GM19239 (cell line): ENCODE measurements at regions not wholly inside any gene's neighbourhood (a gene's known extent, or its start where the extent isn't known, plus 50 kb on each side); places are given as distances from the start of the nearest gene placed in this dataset.

Source experiments
- DNase-seq: peaks from one replicate; pipeline ENCODE4 v3.0.0; 2011; ENCODE audit warnings: low spot score; ENCODE audit not compliant: insufficient read length
- FAIRE-seq: peaks from 2 replicates; lab custom pipeline; 2011; peaks lifted over from hg19 to GRCh38; lab: Jason Lieb, UNC

GRCh38 chr7:9900339-9900738 is 1073.3 kb upstream of the PHF14 start:
- no peak for FAIRE-seq
- DNase-seq = no peak

GRCh38 chr7:9921326-9921725 is 1052.3 kb upstream of the PHF14 start:
- FAIRE-seq = no peak
- DNase-seq = no peak

DNA sequence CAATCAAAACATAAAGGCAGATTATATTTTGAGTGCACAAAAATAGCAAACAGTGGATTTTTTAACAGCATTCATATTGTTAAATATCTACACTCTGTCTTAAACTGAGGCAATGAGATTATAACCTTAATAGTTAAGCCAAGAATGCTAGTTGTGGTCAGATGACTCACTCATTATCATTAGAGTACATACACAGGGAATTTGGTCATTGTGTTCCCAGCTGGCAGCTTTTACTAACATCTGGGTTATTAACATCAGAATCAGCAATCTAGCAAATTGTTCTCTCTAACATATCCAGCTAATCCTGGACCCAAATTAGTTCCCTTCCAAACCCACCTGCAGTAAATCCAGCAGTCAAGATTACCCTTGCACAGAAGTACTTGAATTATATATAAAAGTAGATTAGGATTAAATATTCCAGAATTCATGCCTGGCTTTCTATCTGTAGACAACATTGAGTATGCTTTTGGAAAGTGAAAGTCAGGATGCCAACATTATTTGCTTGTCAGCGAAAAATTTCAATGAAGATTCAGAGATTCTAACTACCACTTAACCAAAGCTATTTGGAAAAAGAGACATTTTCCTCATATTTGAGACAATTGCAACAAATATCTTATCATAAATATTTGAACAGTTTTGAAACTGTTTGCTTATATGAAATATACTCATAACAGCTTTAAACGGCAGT is 1035.6 kb upstream of the PHF14 start:
- DNase-seq (no peak), FAIRE-seq (no peak)

DNA sequence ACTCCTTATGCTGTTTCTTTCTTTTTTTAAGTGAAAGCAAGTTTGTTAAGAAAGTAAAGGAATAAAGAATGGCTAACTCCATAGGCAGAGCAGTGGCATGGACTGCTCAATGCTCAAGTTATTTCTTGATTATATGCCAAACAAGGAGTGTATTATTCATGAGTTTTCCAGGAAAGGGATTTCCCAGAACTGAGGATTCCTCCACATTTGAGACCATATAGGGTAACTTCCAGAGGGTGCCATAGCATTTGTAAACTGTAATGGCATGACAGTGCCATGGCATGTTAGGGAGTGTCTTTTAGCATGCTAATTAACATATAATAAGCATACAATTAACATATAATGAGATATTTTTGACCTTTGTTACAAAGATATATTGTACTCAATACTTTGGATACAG is 1034.5 kb upstream of the PHF14 start:
- no peak for FAIRE-seq

DNA sequence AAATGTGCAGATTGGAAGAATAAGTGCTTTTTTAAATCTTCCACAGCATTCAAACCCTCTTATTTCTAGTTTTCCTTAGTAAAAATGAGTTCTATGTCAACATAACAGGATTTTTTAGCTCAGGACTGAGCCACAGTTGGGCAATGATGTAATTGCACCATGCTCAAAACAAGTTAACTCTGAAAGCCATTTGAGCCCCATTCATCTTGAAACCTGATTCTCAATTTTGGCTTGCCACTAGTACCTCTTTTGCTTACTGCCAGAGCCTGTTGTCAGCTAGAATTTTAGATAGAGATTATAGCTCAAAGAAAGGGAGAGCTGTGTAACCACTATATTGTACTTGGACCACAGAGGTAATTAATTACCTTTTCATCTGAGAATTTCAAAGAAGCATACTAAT is 1028.5 kb upstream of the PHF14 start:
- DNase-seq (no peak), FAIRE-seq (no peak)

More for the DNA sequence above, 1034.5 kb upstream of the PHF14 start:
- no peak for DNase-seq

DNA sequence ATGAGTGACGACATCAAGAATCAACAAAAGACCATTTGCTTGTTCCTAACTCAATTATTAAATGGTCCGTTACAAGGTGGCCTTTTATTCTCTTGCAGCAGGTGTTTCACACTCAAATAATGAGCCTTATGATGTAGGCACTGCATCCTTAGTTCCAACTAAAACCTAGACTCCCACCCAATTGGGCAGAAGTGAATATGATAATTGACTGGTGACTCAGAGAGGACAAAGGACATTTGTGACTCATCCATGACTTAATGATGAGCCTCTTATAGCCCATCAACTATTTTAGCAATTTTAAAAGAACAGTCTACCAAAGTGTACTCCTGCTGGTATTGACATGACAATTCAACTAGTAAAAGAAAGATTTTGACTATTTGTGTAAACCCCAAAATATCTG is 1027.8 kb upstream of the PHF14 start:
- no peak for FAIRE-seq
- DNase-seq = no peak

DNA sequence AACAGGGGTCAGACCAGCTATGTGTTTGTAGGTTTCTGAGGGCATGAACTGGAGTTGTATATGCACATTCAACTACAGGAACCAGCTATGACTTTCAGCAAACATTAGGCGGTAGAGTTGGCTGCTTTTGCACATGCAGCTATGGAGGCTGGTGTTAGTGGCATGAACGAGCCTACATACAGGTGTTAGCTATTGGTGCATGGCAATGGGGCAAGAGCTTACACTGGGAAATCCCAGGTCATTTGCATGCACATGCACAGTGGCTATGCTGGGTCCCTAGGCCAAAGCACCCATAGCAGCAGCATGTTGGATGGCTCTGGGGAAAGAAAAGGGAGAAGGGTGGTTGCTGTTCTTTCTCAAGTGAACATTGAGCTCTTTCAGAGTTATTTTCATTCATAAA is 1018.5 kb upstream of the PHF14 start:
- no peak for FAIRE-seq
- no peak for DNase-seq

GRCh38 chr7:9958486-9958885 is 1015.2 kb upstream of the PHF14 start:
- no peak for DNase-seq
- FAIRE-seq = no peak

- FAIRE-seq = no peak
Measured at GRCh38 chr7:9960460-9960859, 1013.2 kb upstream of the PHF14 start.

DNA sequence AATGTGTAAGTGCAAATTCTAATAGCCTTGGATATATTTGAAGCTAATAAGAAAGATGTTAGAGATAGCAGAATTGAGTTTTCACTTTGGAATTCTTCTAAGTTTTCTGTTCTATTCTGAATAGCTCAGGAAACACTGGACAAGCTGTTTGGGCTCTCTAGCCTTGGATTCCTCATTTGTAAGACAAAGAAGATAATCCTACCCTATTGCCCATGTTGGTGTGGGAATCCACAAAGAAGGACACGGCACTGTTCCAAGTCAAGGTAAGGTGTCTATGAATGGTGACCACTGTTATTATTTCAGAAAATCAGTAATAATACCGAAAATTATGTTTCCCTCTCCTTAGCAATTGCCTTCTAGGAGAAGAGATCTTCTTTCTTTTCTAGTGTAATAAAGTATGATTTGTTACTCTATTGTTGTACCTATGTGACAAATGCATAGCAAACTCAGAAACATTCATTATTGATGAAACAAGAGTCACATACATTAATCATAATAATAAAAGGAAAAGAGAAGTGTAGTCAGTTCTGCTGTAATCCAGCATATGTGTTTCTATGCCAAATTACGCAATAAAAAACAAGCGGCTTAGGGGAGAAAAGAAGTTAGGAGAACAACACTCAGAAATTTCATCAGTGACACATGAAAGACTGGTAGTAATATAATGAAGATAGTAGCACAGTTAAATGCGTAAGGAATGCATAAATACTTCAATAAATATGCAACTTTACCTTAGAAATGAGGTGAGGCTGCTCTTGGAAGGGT is 1012.3 kb upstream of the PHF14 start:
- DNase-seq (no peak), FAIRE-seq (no peak)

More at GRCh38 chr7:9960460-9960859, 1013.2 kb upstream of the PHF14 start:
- DNase-seq = no peak

DNA sequence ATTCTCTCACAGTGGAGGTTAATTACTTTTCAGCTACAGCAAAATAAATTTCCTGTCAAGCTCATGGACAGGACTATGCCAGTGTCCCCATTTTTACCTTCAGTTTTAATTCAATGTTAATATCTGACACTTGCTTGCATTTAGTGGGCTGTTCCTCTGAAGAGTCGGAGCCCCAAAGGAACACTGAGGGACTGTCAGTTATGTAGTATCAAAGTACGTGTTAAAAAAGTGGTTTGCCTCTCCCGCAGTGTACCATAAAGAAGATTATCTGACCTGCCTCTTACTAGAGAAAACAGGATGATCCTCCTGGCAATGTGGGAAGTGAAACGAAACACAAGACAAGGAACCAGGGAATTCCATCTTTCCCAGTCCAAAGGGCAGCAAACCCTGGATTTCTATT is 1010.9 kb upstream of the PHF14 start:
- FAIRE-seq (no peak), DNase-seq (no peak)

DNA sequence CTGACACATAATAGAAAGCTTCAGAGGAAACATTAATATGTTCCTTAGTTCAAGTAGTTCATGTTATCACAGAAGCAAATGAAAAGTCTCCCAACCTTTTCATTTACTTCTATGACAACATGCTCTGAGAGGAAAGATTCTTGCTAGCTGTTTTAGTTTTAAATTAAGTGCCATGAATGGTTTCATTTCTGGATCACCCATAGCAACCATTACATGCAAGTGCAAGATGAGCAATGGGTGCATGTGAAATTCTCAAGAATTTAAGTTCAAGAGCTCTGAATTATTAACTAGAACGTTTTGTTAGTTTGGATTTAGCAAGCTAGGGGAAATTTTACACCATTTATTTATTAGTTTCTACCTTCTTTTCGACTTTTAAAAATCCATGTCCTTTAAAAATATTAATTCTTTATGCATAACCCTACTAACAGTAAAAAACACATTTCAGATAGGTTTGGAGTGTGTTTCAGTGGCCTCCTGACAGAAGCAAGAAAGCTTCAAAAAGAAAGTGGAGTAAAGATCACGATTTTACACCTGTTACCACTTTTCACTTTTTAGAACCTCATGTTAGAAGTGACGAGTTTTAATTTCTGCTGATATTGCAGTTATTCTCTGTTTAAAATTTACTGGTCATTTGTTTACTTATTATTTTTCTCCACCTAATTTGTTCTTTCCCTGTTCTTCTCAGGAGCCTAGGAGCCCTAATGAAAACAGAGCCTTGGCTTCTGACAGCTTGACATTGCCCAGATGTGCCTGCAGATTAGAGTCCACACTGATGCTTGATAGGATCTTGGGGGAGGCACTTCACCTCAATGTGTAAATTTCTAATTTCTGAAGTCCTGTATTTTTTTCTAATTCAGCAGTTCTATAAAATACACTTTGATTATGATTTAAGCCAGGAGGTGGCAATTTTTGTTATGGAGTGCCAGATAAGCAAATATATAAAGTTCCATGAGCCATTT is 995.3 kb upstream of the PHF14 start:
- FAIRE-seq = no peak
- DNase-seq = no peak

GRCh38 chr7:9981742-9982349 is 991.8 kb upstream of the PHF14 start:
- FAIRE-seq = no peak
- no peak for DNase-seq

GRCh38 chr7:9983048-9983447 is 990.6 kb upstream of the PHF14 start:
- DNase-seq (no peak), FAIRE-seq (no peak)

DNA sequence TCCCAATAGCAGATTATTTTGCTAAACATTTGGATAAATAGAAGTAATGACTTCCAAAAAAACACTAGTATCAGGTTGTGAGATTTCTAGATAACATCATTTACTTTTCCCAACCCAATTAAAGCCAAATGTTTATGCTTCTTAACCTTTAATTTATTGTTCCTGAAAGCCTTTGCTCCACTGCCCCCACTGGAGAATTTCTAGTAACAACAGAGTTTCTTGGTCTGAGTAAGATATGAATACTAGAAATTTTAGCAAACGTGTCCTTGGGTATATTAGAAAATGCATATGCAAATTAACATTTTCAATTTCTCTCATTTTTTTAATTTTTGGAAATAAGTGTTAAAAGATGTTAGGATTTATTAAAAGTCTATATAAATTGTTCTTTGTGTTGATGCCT is 958.0 kb upstream of the PHF14 start:
- DNase-seq = no peak
- no peak for FAIRE-seq

DNA sequence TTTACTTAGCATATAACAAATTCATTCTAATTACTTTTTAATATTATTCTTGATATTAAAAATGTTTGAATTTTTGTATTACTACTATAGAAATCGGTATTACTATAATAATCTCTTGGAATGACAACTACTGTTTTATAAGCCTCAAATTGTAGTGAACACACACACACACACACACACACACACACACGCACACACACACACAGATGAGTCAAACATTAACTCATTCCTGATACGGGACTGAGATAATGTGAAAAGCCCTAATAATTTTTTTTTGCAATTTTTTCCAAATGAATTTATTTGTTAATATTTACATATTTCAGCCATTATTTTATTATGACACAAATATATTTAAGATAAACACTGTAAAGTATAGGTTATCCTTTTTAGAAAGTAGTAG is 951.2 kb upstream of the PHF14 start:
- no peak for FAIRE-seq
- no peak for DNase-seq

GRCh38 chr7:10022957-10023356 is 950.7 kb upstream of the PHF14 start:
- FAIRE-seq (no peak), DNase-seq (no peak)

DNA sequence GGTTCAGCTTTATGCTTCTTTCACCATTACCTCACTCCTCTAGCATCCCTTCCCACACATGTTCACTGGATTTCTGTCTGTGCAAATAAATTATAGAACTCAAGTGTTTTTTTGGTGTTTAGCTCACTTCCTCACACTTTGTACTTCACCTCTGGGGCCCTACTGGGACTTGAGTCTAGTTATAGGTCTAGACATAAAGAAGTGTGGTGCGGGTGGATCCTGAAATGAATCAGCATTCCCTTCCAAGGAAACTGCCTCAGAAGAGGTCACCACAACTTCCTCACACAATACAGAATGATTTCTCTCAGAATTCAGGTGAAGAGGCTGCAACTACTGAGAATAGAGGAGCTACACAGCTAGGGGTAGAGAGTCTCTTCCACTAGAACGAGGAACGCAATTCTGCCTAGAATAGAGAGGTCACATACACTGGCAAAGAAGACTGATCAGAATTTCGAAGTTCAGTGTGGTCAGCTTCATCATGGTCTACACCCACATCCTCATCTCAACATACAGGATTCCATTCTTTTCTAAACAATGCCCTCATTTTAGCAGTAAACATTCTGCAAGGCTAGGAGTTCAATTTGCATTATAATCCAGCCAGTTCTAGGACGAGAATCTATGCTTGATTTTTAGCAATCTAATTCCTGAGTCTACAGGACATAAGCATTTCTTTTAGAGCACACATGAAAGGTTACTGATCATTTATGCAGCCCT is 938.7 kb upstream of the PHF14 start:
- FAIRE-seq (no peak), DNase-seq (no peak)

GRCh38 chr7:10036693-10037092 is 937.0 kb upstream of the PHF14 start:
- DNase-seq (no peak), FAIRE-seq (no peak)

DNA sequence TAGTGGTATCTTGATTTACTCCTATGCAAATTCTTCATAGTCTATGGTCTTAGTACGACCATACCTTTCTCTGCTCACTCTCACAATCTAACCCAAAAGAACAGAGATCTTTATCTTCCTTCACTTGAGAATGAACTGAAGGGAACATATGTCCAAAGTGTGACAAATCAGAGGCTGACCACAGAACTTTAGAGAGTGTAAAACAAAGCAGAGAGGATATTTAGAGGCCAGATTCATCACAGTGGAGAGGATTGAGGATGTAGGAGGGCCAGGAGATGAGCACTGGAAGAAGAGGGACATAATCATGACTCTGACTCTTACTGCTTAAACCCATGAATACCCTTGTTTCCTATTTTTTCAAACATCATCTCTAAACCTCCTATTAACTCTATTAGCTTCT is 935.3 kb upstream of the PHF14 start:
- FAIRE-seq (no peak), DNase-seq (no peak)
